IMR-90 (cell line): ENCODE measurements at regions not wholly inside any gene's neighbourhood (a gene's known extent, or its start where the extent isn't known, plus 50 kb on each side); places are given as distances from the start of the nearest gene placed in this dataset.

Source experiments
- ATAC-seq: fragments of 200-7000 bp; cut with Tn5 transposase; 2 replicates; pipeline ENCODE4 v1.9.1; 2020; ENCODE audit warnings: low read depth, mild to moderate bottlenecking, moderate library complexity
- BruUV-seq: library from RNA; stranded (reverse); fragments of 400-500 nt; replicated peaks from 2 replicates; lab custom pipeline; 2021; lab: Mats Ljungman, UMichigan
- CTCF ChIA-PET: fragments of 300-600 bp; formaldehyde crosslinking; extraction: SDS; loops from one replicate; lab custom pipeline; 2021; ENCODE audit warnings: antibody characterized with exemption; lab: Yijun Ruan, JAX
- POLR2A ChIA-PET: fragments of 300-600 bp; sonication (Branson Sonifier 250); formaldehyde crosslinking; loops from one replicate; lab custom pipeline; 2022; ENCODE audit warnings: antibody characterized with exemption; ENCODE audit not compliant: unreplicated experiment; lab: Charles Lee
- DNase-seq: peaks from one replicate; pipeline ENCODE4 v3.0.0; 2013
- H2AFZ ChIP-seq: replicated peaks from 2 replicates; pipeline ENCODE3; 2013; ENCODE audit warnings: low read length, mild to moderate bottlenecking; ENCODE audit not compliant: poor library complexity
- H2AK5ac ChIP-seq: 2 replicates; pipeline ENCODE4 v1.6.1; 2013; ENCODE audit warnings: low read depth, low read length, inconsistent platforms
- H2AK9ac ChIP-seq: replicated peaks from 2 replicates; pipeline ENCODE3; 2013; ENCODE audit warnings: mild to moderate bottlenecking, low read depth, low read length, moderate library complexity; ENCODE audit not compliant: poor library complexity
- H2BK120ac ChIP-seq: 2 replicates; pipeline ENCODE4 v1.6.1; 2013; ENCODE audit warnings: low read depth, low read length, inconsistent platforms
- H2BK15ac ChIP-seq: 3 replicates; pipeline ENCODE4 v1.6.1; 2013; ENCODE audit warnings: low read depth, low read length, inconsistent platforms
- H2BK20ac ChIP-seq: 2 replicates; pipeline ENCODE4 v1.6.1; 2013; ENCODE audit warnings: low read depth, mild to moderate bottlenecking, inconsistent platforms, low read length, moderate library complexity
- H2BK5ac ChIP-seq: 2 replicates; pipeline ENCODE4 v1.6.1; 2013; ENCODE audit warnings: mild to moderate bottlenecking, low read depth, low read length, inconsistent platforms; ENCODE audit not compliant: poor library complexity, severe bottlenecking
- H3K14ac ChIP-seq: replicated peaks from 2 replicates; pipeline ENCODE4 v1.6.1; 2013; ENCODE audit warnings: low read depth, low read length, inconsistent platforms
- H3K18ac ChIP-seq: 2 replicates; pipeline ENCODE4 v1.6.1; 2013; ENCODE audit warnings: low read depth, low read length, control low read depth
- H3K23ac ChIP-seq: 2 replicates; pipeline ENCODE4 v1.6.1; 2013; ENCODE audit warnings: low read depth, low read length, inconsistent platforms
- H3K27ac ChIP-seq: 2 replicates; pipeline ENCODE4 v1.5.1; 2013; ENCODE audit warnings: mild to moderate bottlenecking, control low read depth, low read length; ENCODE audit not compliant: insufficient read depth
- H3K27me3 ChIP-seq: 2 replicates; pipeline ENCODE4 v1.6.1; 2013; ENCODE audit warnings: low read length; ENCODE audit not compliant: control insufficient read depth, insufficient read depth
- H3K36me3 ChIP-seq: 2 replicates; pipeline ENCODE4 v1.6.1; 2013; ENCODE audit warnings: low read length, mixed read lengths; ENCODE audit not compliant: control insufficient read depth, insufficient read depth
- H3K4ac ChIP-seq: 2 replicates; pipeline ENCODE4 v1.6.1; 2013; ENCODE audit warnings: low read depth, low read length, inconsistent platforms
- H3K4me1 ChIP-seq: 2 replicates; pipeline ENCODE4 v1.6.1; 2013; ENCODE audit warnings: low read length, mixed read lengths; ENCODE audit not compliant: control insufficient read depth, insufficient read depth
- H3K4me2 ChIP-seq: 2 replicates; pipeline ENCODE4 v1.6.1; 2013; ENCODE audit warnings: low read depth, mild to moderate bottlenecking, control low read depth, low read length, moderate library complexity
- H3K4me3 ChIP-seq: 2 replicates; pipeline ENCODE4 v1.5.1; 2013; ENCODE audit warnings: low read depth, mild to moderate bottlenecking, control low read depth, low read length, moderate library complexity; ENCODE audit not compliant: insufficient read depth
- H3K56ac ChIP-seq: 2 replicates; pipeline ENCODE4 v1.6.1; 2013; ENCODE audit warnings: low read length, inconsistent platforms; ENCODE audit not compliant: insufficient read depth; ENCODE audit errors: extremely low read depth
- H3K79me1 ChIP-seq, 2 experiments: 2 replicates each; pipeline ENCODE4 v1.6.1; 2013; ENCODE audit warnings: low read length in 2 of 2, inconsistent platforms in 1 of 2, low read depth in 1 of 2
- H3K9ac ChIP-seq: 2 replicates; pipeline ENCODE4 v1.6.1; 2013; ENCODE audit warnings: low read depth, low read length, control low read depth
- H3K9me1 ChIP-seq: 2 replicates; pipeline ENCODE4 v1.6.1; 2013; ENCODE audit warnings: low read length, inconsistent platforms; ENCODE audit not compliant: insufficient read depth
- H3K9me3 ChIP-seq: 2 replicates; pipeline ENCODE4 v1.6.1; 2013; ENCODE audit warnings: low read length; ENCODE audit not compliant: control insufficient read depth, insufficient read depth
- H4K20me1 ChIP-seq: 2 replicates; pipeline ENCODE4 v1.6.1; 2013; ENCODE audit warnings: low read length, inconsistent platforms; ENCODE audit not compliant: insufficient read depth
- H4K5ac ChIP-seq: 2 replicates; pipeline ENCODE4 v1.6.1; 2013; ENCODE audit warnings: mild to moderate bottlenecking, low read depth, low read length, control low read depth
- H4K8ac ChIP-seq, 2 experiments: 2 replicates each; pipeline ENCODE4 v1.6.1; 2013; ENCODE audit warnings: low read depth in 2 of 2, low read length in 2 of 2, control low read depth in 1 of 2, inconsistent platforms in 1 of 2
- H4K91ac ChIP-seq: 2 replicates; pipeline ENCODE4 v1.6.1; 2013; ENCODE audit warnings: low read depth, low read length, inconsistent platforms; ENCODE audit not compliant: insufficient read depth
- BHLHE40 ChIP-seq: fragments of 150-350 bp; IDR thresholded peaks from 2 replicates; pipeline ENCODE4 v1.6.1; 2016; ENCODE audit warnings: mild to moderate bottlenecking, low read depth, low read length
- CEBPB ChIP-seq: IDR thresholded peaks from 2 replicates; pipeline ENCODE4 v1.6.1; 2012; ENCODE audit warnings: low read depth, low read length, improper control_type of control experiment
- CHD1 ChIP-seq: IDR thresholded peaks from 2 replicates; pipeline ENCODE4 v1.6.1; 2012; ENCODE audit warnings: low read depth, low read length, improper control_type of control experiment
- CTCF ChIP-seq: conservative IDR thresholded peaks from 2 replicates; pipeline ENCODE4 v1.5.1; 2012; ENCODE audit warnings: mild to moderate bottlenecking, low read depth, low read length, improper control_type of control experiment
- FOS ChIP-seq: fragments of 150-350 bp; IDR thresholded peaks from 2 replicates; pipeline ENCODE4 v1.6.1; 2016; ENCODE audit warnings: low read depth, low read length
- MAFK ChIP-seq: IDR thresholded peaks from 2 replicates; pipeline ENCODE4 v1.6.1; 2012; ENCODE audit warnings: low read depth, low read length, improper control_type of control experiment
- MAZ ChIP-seq: IDR thresholded peaks from 2 replicates; pipeline ENCODE4 v1.6.1; 2012; ENCODE audit warnings: low read depth, mild to moderate bottlenecking, low read length, improper control_type of control experiment, moderate library complexity, borderline replicate concordance
- MXI1 ChIP-seq: IDR thresholded peaks from 2 replicates; pipeline ENCODE4 v1.6.1; 2012; ENCODE audit warnings: low read depth, mild to moderate bottlenecking, low read length, moderate library complexity, borderline replicate concordance
- NFE2L2 ChIP-seq: fragments of 150-350 bp; IDR thresholded peaks from 2 replicates; pipeline ENCODE4 v1.6.1; 2016; ENCODE audit warnings: low read depth, mild to moderate bottlenecking, low read length
- POLR2A ChIP-seq: IDR thresholded peaks from 2 replicates; pipeline ENCODE4 v1.6.1; 2012; ENCODE audit warnings: mild to moderate bottlenecking, low read depth, low read length
- RAD21 ChIP-seq: IDR thresholded peaks from 2 replicates; pipeline ENCODE4 v1.6.1; 2012; ENCODE audit warnings: low read length, improper control_type of control experiment
- RCOR1 ChIP-seq: IDR thresholded peaks from 2 replicates; pipeline ENCODE4 v1.6.1; 2012; ENCODE audit warnings: mild to moderate bottlenecking, low read length, improper control_type of control experiment; ENCODE audit not compliant: insufficient replicate concordance
- RFX5 ChIP-seq: IDR thresholded peaks from 2 replicates; pipeline ENCODE4 v1.8.0; 2012; ENCODE audit warnings: low read depth, mild to moderate bottlenecking, low read length, moderate library complexity
- SMC3 ChIP-seq: fragments of 150-350 bp; IDR thresholded peaks from 2 replicates; pipeline ENCODE4 v1.6.1; 2016; ENCODE audit warnings: low read depth, mild to moderate bottlenecking, antibody characterized with exemption, low read length, moderate library complexity
- USF2 ChIP-seq: fragments of 150-350 bp; IDR thresholded peaks from 2 replicates; pipeline ENCODE4 v1.6.1; 2017; ENCODE audit warnings: mild to moderate bottlenecking, antibody characterized with exemption, low read length, low read depth
- WGBS, 2 experiments: methylation state at CpG; one replicate each; pipeline versions ENCODE4 v1.1.5 to v1.1.7; 2013; ENCODE audit warnings: missing lambda C conversion rate in 2 of 2; ENCODE audit not compliant: insufficient read length in 1 of 2; ENCODE audit errors: extremely low coverage in 2 of 2; 5-methylcytosine and 5-hydroxymethylcytosine counted together
- dilution Hi-C: fragments of 300-500 bp; cut with HindIII; formaldehyde crosslinking; loops from one replicate; pipeline ENCODE4 v1.14.3; 2018; ENCODE audit warnings: low sequenced_read_pairs; ENCODE audit not compliant: unreplicated experiment
- in situ Hi-C: fragments of 300-500 bp; cut with MboI; formaldehyde crosslinking; loops from 3 replicates; pipeline ENCODE4 v1.14.3; 2019; ENCODE audit warnings: low sequenced_read_pairs, inconsistent platforms, mixed read lengths
- intact Hi-C: fragments of 100-400 bp; cut with micrococcal nuclease; formaldehyde crosslinking; loops from 2 replicates; pipeline ENCODE4 v1.10.0; 2022
- TF ChIP-seq, protein P1 (sequence below): fragments of 150-350 bp; IDR thresholded peaks from 2 replicates; pipeline ENCODE4 v1.6.1; 2016; ENCODE audit warnings: low read depth, mild to moderate bottlenecking, low read length, moderate library complexity, borderline replicate concordance

DNA sequence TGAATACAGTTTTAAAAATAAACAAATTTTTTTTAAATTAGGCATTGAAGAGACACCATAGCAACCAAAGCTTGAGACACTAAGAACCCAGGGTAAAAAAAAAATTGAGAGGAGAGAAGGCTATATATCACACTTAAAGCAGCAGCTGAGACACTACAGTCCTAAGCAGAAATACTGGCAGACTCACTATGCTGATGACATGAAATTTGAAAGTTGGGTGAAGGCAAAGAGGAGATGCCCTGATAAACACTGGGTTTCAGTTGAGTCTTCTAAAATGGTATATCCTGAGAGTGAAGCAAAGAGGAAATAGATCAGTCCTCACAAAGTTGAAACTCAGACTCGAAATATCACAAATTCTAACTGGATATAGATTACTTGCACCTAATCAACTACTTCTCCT is 419.9 kb upstream of the CDH9 start:
- Histone ChIP-seq H3K9me3 (no peaks in the 10 kb centered on the region), H4K5ac (no peak overlapping the region), H3K23ac (no peak overlapping the region), H2AK5ac (no peak overlapping the region), H3K9me1 (no peaks in the 10 kb centered on the region), H3K27ac (no peak overlapping the region), H4K91ac (no peak overlapping the region), H2BK120ac (no peak overlapping the region), H3K9ac (no peak overlapping the region), H3K18ac (no peak overlapping the region), H3K56ac (no peak overlapping the region), H2BK5ac (no peak overlapping the region), H4K8ac (no peak overlapping the region), H4K20me1 (no peaks in the 10 kb centered on the region), H2BK20ac (no peak overlapping the region), H3K14ac (no peak overlapping the region), H3K79me1 (no peaks in the 10 kb centered on the region), H3K4me3 (no peak overlapping the region), H2AFZ (no peak overlapping the region), H3K4me2 (no peak overlapping the region), H2AK9ac (no peak overlapping the region), H2BK15ac (no peak overlapping the region), H3K4me1 (no peaks in the 10 kb centered on the region), H3K27me3 (no peaks in the 10 kb centered on the region), H3K36me3 (no peaks in the 10 kb centered on the region), H3K4ac (no peak overlapping the region)
- TF ChIP-seq POLR2A (no peak), MAZ (no peak), RCOR1 (no peak), MXI1 (no peak), CEBPB (no peak), RAD21 (no peak), BHLHE40 (no peak), CTCF (no peak), NFE2L2 (no peak), SMC3 (no peak), MAFK (no peak), CHD1 (no peak), RFX5 (no peak), FOS (no peak), USF2 (no peak)
- TF ChIP-seq, protein P1, sequence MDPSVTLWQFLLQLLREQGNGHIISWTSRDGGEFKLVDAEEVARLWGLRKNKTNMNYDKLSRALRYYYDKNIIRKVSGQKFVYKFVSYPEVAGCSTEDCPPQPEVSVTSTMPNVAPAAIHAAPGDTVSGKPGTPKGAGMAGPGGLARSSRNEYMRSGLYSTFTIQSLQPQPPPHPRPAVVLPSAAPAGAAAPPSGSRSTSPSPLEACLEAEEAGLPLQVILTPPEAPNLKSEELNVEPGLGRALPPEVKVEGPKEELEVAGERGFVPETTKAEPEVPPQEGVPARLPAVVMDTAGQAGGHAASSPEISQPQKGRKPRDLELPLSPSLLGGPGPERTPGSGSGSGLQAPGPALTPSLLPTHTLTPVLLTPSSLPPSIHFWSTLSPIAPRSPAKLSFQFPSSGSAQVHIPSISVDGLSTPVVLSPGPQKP, result no peak
- dilution Hi-C loops (no loop called here), in situ Hi-C loops (no loop called here), intact Hi-C loops (no loop called here)
- ATAC-seq (no peak), DNase-seq (no peak)
- WGBS, 2 experiments, result no CpG with 5 or more reads among the region's 1 CpG
- POLR2A ChIA-PET, result no interaction called here
- no TSS peak for BruUV-seq
- CTCF ChIA-PET, result no interaction called here
